ENCODE measurements at regions not wholly inside any gene's neighbourhood (a gene's known extent, or its start where the extent isn't known, plus 50 kb on each side); places are given as distances from the start of the nearest gene placed in this dataset.

DNA sequence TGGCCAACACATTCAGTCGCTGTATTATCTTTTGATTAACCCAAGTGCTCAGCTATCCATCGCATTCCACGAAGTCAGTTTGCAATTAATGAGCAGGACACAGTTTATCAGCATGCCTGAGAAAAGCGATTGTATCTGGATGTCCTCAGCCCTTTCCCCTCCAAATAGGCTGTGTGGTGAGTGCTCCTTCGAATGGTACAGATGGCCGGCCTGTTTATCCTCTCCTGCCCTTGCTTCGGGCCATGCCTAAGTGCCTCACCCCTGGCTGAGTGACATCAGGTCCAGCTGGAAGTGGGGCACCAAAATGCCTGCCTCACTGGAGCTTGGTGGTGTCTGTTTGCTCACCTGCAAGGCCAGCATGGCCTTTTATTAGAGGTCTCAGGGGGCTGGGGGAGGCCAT lies 317.3 kb downstream of the GADD45G start:
- H2AFZ ChIP-seq (ENCODE audit: low read length): no peak overlapping the region
- no peak overlapping the region for H4K91ac ChIP-seq (replicated peaks; ENCODE audit: insufficient read length, low read length)
- no peak overlapping the region for H3K56ac ChIP-seq (replicated peaks; ENCODE audit: insufficient read length, low read depth, low read length)
- H3K27ac ChIP-seq (ENCODE audit: low read depth, low read length): no peak overlapping the region
- H3K23me2 ChIP-seq (ENCODE audit: low read depth, low read length): no peaks in the 10 kb centered on the region; the same call in 1 of the 2 replicates
- FAIRE-seq (no peak), DNase-seq (ENCODE audit: low read depth in 1 of 2, low spot score in 2 of 2) (no peak)
- no peaks in the 10 kb centered on the region; a peak in 1 of 7 replicates for H3K27me3 ChIP-seq (replicated peaks in 1 of 4; ENCODE audit: control insufficient read depth in 3 of 4, extremely low read depth in 1 of 4, insufficient read depth in 3 of 4, low read length in 3 of 4)
- CTCF ChIA-PET (ENCODE audit: partially characterized antibody): interaction anchor here (0.8 to 6.6 kb wide), 4 partner anchors 109 to 320 kb away, joined by 3 to 45 read pairs (median 9); no protein-coding TSS in a partner anchor
- H4K20me1 ChIP-seq (replicated peaks in 1 of 2; ENCODE audit: control insufficient read depth in 1 of 2, insufficient read depth in 2 of 2, low read length in 2 of 2): peaks cover 0 to 3% of the 10 kb centered on the region in 2 experiments
- H3K14ac ChIP-seq (ENCODE audit: insufficient read length): no peak overlapping the region
- H3K4me1 ChIP-seq (replicated peaks in 1 of 4; ENCODE audit: control insufficient read depth in 3 of 4, insufficient read depth in 4 of 4, low read length in 3 of 4): no peaks in the 10 kb centered on the region
- H2BK120ac ChIP-seq (replicated peaks; ENCODE audit: low read depth, low read length): no peak overlapping the region
- H2BK12ac ChIP-seq (ENCODE audit: low read depth, low read length): no peak overlapping the region
- POLR2A ChIA-PET (ENCODE audit: partially characterized antibody): interaction anchor here (0.6 kb wide), 1 partner anchor 325 kb away, joined by 3 read pairs; no protein-coding TSS in a partner anchor
- H2BK15ac ChIP-seq (ENCODE audit: low read length): no peak overlapping the region
- H3K4me3 ChIP-seq (ENCODE audit: extremely low read depth in 1 of 4, insufficient read depth in 2 of 4, low read depth in 3 of 4, low read length in 4 of 4): no peak overlapping the region
- no peak overlapping the region for H3K18ac ChIP-seq (ENCODE audit: extremely low read depth, low read length)
- WGBS, 2 experiments (ENCODE audit: extremely low coverage in 1 of 2, insufficient coverage in 1 of 2, insufficient read length in 1 of 2, insufficient replicate concordance in 2 of 2, low coverage in 1 of 2, low lambda C conversion rate in 2 of 2, missing lambda C conversion rate in 1 of 2): 96% methylated on average over 7 of the region's 7 CpGs; no CpG with 5 or more reads in 1 of the 2 experiments
- no peaks in the 10 kb centered on the region for H3K79me1 ChIP-seq (ENCODE audit: low read depth, low read length)
- H4K5ac ChIP-seq (ENCODE audit: insufficient read length, low read depth, low read length): no peak overlapping the region
- no peak overlapping the region for H3K23ac ChIP-seq (ENCODE audit: insufficient read length)
- no peak overlapping the region for H3K4ac ChIP-seq (replicated peaks; ENCODE audit: insufficient read length, low read depth, low read length)
- H3K36me3 ChIP-seq (ENCODE audit: control insufficient read depth in 2 of 4, insufficient read depth in 4 of 4, low read length in 3 of 4): no peaks in the 10 kb centered on the region
- no peak overlapping the region; the same call in 1 of the 2 replicates for H2AK5ac ChIP-seq (ENCODE audit: low read depth, low read length)
- H3K9ac ChIP-seq (replicated peaks in 1 of 4; ENCODE audit: extremely low read depth in 1 of 4, low read depth in 3 of 4, low read length in 3 of 4): no peak overlapping the region
- no peak overlapping the region for H2BK5ac ChIP-seq (ENCODE audit: low read depth, low read length)
- H3K9me3 ChIP-seq (ENCODE audit: insufficient read depth in 2 of 2, low read depth in 1 of 2, low read length in 1 of 2): no peaks in the 10 kb centered on the region
- H3K4me2 ChIP-seq (ENCODE audit: insufficient read depth in 1 of 2, low read depth in 2 of 2, low read length in 2 of 2): no peak overlapping the region
- H2BK20ac ChIP-seq (ENCODE audit: low read length): no peak overlapping the region
- no peaks in the 10 kb centered on the region; a peak in 1 of 4 replicates for H3K79me2 ChIP-seq (ENCODE audit: control insufficient read depth in 1 of 2, insufficient read depth in 2 of 2, low read length in 2 of 2)
- no peak overlapping the region for H4K8ac ChIP-seq (ENCODE audit: extremely low read depth, insufficient read depth, low read length)
- TF ChIP-seq GABPA (IDR thresholded peaks at IDR 0.05; ENCODE audit: borderline replicate concordance, insufficient read depth, low read length) (no peak), CBX8 (IDR thresholded peaks at IDR 0.05; ENCODE audit: borderline replicate concordance, low read depth, low read length) (no peak), RFX5 (IDR thresholded peaks at IDR 0.05; ENCODE audit: borderline replicate concordance, low read depth, low read length) (no peak), SAP30 (IDR thresholded peaks at IDR 0.05; ENCODE audit: insufficient read depth, insufficient replicate concordance, low read length) (no peak), KDM4A (IDR thresholded peaks at IDR 0.05; ENCODE audit: low read depth, low read length, severe bottlenecking) (no peak), SP2 (IDR thresholded peaks at IDR 0.05; ENCODE audit: low read length) (no peak), PHF8 (conservative IDR thresholded peaks at IDR 0.05; ENCODE audit: low read depth, low read length) (no peak), SIRT6 (IDR thresholded peaks at IDR 0.05; ENCODE audit: low read length) (no peak), CHD1 (IDR thresholded peaks at IDR 0.05; ENCODE audit: low read depth, low read length) (no peak), KDM5A (IDR thresholded peaks at IDR 0.05; ENCODE audit: low read length) (no peak), NRF1 (IDR thresholded peaks at IDR 0.05; ENCODE audit: low read depth, low read length) (no peak)
- TF ChIP-seq, protein P1, sequence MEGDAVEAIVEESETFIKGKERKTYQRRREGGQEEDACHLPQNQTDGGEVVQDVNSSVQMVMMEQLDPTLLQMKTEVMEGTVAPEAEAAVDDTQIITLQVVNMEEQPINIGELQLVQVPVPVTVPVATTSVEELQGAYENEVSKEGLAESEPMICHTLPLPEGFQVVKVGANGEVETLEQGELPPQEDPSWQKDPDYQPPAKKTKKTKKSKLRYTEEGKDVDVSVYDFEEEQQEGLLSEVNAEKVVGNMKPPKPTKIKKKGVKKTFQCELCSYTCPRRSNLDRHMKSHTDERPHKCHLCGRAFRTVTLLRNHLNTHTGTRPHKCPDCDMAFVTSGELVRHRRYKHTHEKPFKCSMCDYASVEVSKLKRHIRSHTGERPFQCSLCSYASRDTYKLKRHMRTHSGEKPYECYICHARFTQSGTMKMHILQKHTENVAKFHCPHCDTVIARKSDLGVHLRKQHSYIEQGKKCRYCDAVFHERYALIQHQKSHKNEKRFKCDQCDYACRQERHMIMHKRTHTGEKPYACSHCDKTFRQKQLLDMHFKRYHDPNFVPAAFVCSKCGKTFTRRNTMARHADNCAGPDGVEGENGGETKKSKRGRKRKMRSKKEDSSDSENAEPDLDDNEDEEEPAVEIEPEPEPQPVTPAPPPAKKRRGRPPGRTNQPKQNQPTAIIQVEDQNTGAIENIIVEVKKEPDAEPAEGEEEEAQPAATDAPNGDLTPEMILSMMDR (IDR thresholded peaks at IDR 0.05; ENCODE audit: control extremely low read depth in 1 of 3, insufficient read depth in 1 of 3, low read depth in 1 of 3, low read length in 3 of 3): no peak

All from H1 (cell line).